A172 (cell line): ENCODE measurements at regions not wholly inside any gene's neighbourhood (a gene's known extent, or its start where the extent isn't known, plus 50 kb on each side); places are given as distances from the start of the nearest gene placed in this dataset.
"Not testable (repeated sequence)": the region's sequence is repeated elsewhere in the genome, so short reads cannot be mapped to it uniquely, and the experiment has no call there.

Experiments
- DNase-seq: peaks from one replicate; pipeline ENCODE4 v3.0.0-alpha.2; 2015; ENCODE audit warnings: low spot score

GRCh38 chr3:110391640-110392395, 679.8 kb upstream of the NECTIN3 start:
- peak; percentile 11 for DNase-seq

GRCh38 chr3:110393941-110394340, 677.7 kb upstream of the NECTIN3 start:
- no peak for DNase-seq

GRCh38 chr3:110397115-110397514, 674.5 kb upstream of the NECTIN3 start:
- no peak for DNase-seq

- no peak for DNase-seq
Measured at GRCh38 chr3:110400315-110400714, 671.3 kb upstream of the NECTIN3 start.

DNA sequence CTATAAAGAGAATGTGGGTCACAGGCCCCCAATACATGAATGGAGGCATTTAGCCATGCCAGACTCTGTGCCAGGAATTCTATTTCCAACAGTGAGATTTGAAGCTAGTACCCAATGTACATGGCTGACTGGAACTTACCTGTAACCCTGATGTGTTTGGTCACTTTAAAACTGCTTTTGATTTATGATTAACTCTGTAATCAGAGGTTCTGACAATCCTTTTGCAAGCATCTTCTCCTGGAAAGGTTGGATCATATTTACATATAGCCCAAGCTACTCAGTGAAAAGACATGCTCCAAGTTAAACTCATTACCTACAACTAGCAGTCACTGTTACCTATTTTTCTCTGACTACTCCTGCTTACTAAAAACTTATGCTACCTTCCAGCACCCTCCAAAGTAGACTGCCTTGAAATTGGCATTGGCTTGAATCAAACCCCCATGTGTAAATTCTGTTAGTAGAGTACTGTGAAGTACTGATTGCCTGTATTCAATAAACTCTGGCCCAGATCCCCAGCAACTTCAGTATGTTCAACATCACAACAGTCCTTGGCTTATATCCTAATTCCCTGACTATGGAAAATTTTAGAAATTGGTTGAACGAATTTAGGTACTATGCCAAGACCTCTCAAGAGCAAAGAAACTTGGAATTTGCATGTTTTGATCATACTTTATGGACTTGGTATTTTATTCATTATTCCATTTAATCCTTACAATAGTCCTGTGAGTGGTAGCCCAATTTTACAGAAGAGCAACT, 665.6 kb upstream of the NECTIN3 start:
- DNase-seq, result no peak

DNA sequence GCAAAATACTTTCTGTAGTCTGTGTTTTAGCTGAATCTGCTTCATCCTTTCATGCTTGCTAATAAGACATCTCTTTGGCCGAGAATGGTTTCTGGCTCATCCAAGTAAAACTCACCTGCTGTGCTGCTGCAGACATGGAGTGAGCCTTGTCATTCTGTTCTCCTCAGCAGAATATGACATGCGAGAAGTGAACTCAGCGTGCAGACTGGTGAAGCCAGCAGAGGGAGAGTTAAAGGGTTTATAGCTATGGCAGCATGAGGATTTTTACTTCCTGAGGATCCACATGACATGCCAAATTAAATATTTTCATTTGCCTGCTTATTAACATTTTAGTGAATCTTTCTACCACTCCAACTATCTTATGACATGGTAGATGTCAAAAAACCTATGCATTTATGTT, 658.4 kb upstream of the NECTIN3 start:
- DNase-seq, result peak; percentile 46

DNA sequence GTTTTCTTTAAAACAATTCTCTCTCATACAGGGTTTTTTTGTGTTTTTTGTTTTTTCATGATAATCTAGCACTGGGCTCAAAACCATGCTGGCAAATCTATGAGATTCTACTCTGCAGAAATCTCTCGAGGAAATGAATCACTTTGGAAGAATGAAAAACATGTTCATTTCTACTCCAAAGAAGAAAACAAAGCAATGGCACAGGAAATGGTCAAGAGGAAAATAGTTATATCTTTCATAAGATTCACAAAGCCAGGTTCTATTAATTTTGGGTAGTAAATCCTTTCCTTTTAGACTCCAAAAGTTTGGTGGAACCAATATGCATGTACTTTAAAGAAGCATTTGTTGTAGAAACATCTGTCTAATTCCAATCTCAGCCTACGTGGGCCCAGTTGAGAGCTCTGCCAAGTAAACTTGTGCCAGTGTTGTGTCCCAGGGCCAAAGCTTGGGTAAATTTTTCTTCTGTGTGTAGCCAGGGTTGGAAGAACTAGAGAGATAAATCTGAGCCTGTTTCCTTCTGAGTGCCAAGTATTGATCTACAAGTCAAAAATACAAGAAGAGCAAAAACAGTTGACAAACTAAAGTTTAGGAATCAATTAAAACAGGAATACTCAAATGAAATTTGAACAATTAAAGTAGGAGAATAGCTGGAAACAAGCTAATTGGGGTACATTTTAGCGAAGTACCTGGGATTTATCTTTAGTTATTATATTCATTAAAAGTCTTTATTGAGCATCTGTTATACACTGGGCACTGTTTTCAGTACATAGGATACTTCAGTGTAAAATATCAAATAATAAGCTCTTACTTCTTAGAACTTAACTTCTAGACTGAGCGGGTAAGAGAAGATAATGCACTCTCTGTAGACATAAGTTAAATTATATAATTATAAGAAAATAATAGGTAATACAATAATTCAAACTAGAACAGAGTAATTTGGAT, 657.5 kb upstream of the NECTIN3 start:
- peak; percentile 81 for DNase-seq

DNA sequence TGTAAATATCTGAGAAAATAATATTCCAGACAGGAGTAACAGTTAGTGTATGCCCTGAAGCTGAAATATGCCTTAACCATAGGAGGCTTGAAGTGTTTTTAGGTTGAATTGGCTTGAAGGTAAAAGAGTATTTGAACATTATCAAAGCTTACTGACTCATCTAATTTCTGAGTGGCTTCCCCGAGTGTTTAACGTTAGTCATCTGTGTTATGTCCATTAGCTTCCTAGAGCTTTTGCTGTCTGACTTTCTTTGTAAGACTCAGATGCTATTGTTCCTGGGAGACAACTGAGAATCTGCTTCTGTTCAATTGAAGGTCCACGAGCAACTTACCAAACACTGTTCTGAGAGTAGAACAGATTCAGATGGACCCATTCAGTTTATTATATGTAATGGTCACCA, 656.8 kb upstream of the NECTIN3 start:
- DNase-seq, result peak; percentile 83

DNA sequence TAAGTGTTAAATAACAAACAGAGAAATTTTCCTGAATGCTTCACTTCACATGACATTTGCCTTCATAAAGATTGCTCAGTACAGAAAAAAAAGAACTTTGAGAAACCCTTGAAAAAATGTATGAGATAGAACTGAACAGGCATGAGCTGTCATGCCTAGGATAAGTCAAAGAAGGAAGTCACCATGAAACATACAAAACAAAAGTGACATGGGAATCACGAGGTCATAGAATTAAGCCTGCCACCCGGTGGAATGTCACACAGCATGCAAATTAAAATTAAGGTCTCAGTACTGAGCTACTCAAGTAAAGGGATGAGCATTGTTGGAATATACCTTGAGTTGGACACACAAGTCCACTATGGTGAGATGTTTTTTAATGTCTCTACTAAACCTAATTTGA, 652.5 kb upstream of the NECTIN3 start:
- peak; percentile 31 for DNase-seq

DNA sequence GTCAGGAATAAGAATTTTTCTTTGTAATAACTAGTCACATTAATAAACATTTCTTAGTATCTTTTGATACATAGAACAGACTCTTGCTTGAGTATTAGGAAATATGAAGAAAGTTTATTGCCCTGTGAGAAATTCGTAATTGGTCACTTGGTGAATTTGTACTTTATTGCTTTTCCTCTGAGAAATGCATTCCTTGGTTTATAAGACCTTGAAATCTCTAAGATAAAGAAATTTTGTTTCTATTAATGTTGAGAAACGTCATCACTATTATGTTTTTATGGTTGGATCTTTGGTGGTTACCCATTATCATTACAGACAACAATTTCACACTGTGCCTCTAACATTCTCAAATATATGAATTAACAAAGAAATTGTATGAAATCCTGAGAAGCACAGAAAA, 652.0 kb upstream of the NECTIN3 start:
- DNase-seq, result no peak

DNA sequence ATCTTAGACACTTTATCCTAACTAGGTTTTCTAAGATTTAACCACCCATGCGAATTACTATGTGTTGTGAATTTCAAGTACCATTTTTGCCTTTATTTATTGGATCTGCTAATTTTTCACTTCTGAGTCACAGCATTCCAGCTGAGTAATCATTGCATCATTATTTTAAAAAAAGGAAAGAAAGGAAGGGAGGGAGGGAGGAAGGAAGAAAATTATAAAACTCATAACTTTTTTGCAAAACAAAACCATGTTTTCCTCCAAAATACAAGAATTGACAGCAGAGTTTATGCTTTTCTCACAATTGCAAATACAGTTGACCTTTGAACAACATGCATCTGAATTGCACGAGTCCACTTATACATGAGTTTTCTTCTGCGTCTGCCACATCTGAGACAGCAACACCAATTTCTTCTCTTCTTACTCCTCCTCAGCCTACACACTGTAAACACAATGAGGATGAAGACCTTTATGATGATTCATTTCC, 651.4 kb upstream of the NECTIN3 start:
- peak; percentile 84 for DNase-seq

GRCh38 chr3:110423276-110423675, 648.3 kb upstream of the NECTIN3 start:
- DNase-seq, result no peak

GRCh38 chr3:110430146-110430545, 641.5 kb upstream of the NECTIN3 start:
- DNase-seq, result no peak

DNA sequence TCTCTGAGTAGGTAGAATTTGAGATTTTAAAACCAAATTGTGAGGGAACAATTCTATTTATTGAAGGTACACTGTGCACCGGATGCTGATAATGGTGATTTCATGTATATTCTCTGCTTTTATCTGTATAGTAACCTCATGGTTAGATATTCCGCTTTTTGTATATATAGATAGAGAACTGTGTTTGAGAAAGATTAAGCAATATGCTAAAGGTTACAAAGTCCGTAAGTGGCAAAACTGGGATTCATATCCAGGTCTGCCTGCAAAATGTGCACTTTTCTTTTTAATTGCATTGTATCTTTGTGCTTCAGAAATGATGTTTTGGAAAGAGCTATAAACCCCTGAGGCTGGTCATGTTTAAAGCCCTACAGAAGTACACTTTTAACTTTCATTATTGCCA, 635.4 kb upstream of the NECTIN3 start:
- no peak for DNase-seq

DNA sequence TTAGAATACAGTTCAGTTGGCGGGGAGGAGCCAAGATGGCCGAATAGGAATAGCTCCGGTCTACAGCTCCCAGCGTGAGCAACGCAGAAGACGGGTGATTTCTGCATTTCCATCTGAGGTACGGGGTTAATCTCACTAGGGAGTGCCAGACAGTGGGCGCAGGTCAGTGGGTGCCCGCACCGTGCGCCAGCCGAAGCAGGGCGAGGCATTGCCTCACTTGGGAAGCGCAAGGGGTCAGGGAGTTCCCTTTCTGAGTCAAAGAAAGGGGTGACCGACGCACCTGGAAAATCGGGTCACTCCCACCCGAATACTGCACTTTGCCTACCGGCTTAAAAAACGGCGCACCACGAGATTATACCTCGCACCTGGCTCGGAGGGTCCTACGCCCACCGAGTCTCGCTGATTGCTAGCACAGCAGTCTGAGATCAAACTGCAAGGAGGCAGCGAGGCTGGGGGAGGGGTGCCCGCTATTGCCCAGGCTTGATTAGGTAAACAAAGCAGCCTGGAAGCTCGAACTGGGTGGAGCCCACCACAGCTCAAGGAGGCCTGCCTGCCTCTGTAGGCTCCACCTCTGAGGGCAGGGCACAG, 631.5 kb upstream of the NECTIN3 start:
- DNase-seq, result not testable (repeated sequence)

- DNase-seq, result no peak
Measured at GRCh38 chr3:110454066-110454465, 617.5 kb upstream of the NECTIN3 start.

DNA sequence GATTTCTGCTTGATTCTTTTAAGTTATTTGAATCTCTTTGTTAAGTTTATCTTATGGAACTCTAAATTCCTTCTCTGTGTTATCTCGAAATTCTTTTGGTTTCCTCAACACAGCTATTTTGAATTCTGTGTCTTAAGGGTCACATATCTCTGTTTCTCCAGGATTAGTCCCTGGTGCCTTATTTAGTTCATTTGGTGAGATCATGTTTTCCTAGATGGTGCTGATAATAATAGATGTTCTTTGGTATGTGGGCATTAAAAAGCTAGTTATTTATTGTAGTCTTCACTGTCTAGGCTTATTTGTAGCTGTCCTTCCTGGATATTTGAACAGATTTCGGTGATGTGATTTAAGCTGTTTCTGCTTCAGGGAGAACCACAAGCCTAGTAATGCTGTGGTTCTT, 615.6 kb upstream of the NECTIN3 start:
- no peak for DNase-seq

- no peak for DNase-seq
Measured at GRCh38 chr3:110456438-110457138, 615.0 kb upstream of the NECTIN3 start.

- no peak for DNase-seq
Measured at GRCh38 chr3:110457508-110457907, 614.1 kb upstream of the NECTIN3 start.

GRCh38 chr3:110459021-110459420, 612.6 kb upstream of the NECTIN3 start:
- DNase-seq, result no peak

DNA sequence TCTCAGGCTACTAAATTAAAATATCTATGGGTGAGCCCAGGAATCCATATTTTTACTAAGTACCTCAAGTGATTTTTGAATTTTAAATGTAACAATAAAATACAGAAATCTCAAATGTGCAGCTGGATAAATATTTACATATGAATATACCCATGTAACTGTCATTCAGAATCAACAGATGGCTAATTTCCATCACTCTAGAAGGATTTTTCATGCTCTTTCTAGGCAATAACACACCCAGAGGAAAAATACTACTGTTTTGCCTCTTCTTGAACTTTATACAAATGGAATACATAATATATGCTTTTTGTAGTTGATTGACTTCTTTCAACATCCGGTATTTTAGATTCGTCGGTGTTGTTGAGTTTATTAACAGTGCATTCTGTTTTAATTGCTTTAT, 601.3 kb upstream of the NECTIN3 start:
- no peak for DNase-seq
